HG02981 (cell line): ENCODE measurements at regions not wholly inside any gene's neighbourhood (a gene's known extent, or its start where the extent isn't known, plus 50 kb on each side); places are given as distances from the start of the nearest gene placed in this dataset.
"Not testable (repeated sequence)": the region's sequence is repeated elsewhere in the genome, so short reads cannot be mapped to it uniquely, and the experiment has no call there.

Experiments
- ATAC-seq: cut with Tn5 transposase; IDR thresholded peaks from one replicate; pipeline ENCODE4 v1.9.1; 2021; ENCODE audit warnings: mild to moderate bottlenecking, moderate library complexity; ENCODE audit not compliant: unreplicated experiment

DNA sequence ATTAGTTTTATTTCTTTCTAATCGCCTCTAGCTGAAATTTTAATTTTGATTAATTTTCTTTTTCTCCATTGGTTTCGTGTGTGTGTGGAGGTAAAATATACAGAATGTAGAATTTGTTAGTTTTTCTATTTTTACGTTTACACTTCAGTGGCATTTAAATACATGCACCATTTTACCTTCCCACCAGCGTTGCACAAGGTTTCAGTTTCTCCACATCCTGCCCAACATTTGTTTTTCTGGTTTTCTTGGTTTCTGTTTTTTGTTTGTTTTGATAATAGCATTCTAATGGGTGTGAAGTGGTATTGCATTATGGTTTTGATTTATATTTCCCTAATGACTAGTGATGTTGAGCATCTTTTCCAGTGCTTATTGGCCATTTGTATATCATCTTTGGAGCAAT is 871.4 kb upstream of the DEFB115 start:
- not testable (repeated sequence) for ATAC-seq

DNA sequence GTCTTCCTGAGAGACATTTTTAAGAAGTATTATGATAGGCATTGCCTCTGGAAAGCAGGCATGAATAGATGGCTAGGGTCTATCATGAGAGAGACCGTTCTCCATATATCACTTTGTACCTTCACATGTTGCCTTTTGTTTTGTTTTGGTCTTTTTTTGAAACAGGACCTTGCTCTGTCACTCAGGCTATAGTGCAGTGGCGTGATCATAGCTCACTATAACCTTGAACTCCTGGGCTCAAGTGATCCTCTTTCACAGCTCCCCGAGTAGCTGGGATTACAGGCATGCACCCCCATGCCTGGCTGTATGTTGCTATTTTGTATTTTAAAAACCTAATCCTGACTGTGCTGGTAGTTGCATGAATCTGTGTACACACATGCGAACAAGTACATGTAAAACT is 869.6 kb upstream of the DEFB115 start:
- ATAC-seq: not testable (repeated sequence)

DNA sequence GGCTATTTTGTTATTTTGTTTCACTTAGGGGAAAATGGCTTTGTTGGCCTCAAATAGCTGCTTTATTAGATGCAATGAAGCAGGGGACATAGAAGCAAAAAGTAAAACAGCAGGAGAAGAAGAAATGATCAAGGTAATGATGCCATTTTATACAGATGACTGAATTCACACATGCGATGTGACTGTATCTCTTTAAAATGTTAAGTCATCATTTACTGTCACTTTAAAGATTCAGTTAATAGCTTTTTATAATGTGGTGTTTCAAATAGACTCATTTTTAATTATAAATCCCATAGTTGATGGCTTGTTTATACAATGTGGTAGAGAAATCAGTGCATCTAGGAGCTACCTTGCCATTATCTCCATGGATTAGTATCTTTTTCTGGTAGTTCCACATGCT is 863.9 kb upstream of the DEFB115 start:
- not testable (repeated sequence) for ATAC-seq

DNA sequence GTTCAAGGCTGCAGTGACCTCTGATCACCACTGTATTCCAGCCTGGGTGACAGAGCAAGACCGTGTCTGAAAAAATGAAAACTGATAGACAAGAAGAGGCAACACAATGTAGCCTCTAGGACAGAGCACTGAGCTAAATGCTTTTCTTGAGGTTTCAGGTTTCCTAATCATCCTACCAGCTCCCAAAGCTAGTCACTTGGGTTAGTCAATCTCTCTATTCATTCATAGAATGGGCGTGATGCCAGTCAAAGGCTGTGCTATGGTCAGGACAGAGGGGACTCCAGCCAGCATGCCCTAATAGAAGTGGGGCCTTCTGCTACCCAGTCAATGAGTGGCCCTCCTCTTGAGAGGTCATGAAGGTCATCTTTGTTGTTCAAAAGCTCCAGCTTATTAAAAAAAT is 860.4 kb upstream of the DEFB115 start:
- not testable (repeated sequence) for ATAC-seq

DNA sequence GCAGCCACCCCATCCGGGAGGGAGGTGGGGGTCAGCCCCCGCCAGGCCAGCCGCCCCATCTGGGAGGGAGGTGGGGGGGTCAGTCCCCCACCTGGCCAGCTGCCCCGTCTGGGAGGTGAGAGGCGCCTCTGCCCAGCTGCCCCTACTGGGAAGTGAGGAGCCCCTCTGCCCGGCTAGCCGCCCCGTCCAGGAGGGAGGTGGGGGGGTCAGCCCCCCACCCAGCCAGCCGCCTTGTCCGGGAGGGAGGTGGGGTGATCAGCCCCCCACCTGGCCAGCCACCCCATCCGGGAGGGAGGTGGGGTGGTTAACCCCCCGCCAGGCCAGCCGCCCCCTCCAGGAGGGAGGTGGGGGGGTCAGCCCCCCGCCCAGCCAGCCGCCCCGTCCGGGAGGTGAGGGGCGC is 852.4 kb upstream of the DEFB115 start:
- ATAC-seq: not testable (repeated sequence)

DNA sequence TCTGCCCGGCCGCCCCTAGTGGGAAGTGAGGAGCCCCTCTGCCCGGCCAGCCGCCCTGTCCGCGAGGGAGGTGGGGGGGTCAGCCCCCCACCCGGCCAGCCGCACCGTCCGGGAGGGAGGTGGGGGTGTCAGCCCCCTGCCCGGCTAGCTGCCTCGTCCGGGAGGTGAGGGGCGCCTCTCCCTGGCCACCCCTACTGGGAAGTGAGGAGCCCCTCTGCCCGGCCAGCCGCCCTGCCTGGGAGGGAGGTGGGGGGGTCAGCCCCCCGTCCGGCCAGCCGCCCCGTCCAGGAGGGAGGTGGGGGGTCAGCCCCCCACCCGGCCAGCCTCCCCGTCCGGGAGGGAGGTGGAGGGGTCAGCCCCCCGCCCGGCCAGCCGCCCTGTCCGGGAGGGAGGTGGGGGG is 851.9 kb upstream of the DEFB115 start:
- not testable (repeated sequence) for ATAC-seq

DNA sequence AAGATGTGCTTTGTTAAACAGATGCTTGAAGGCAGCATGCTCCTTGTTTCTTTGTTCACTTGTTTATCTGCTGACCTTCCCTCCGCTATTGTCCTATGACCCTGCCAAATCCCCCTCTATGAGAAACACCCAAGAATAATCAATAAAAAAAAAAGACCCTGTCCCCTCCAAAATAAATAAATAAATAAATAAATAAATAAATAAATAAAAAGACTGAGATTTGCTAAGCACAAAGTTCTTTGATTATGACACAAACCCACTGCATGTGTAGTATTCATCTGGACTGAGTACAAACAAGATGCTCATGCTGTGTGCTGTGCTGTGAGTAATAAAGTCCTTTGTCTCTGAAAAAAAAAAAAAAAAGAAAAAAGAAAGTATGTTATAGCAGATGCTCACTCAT is 851.1 kb upstream of the DEFB115 start:
- not testable (repeated sequence) for ATAC-seq

DNA sequence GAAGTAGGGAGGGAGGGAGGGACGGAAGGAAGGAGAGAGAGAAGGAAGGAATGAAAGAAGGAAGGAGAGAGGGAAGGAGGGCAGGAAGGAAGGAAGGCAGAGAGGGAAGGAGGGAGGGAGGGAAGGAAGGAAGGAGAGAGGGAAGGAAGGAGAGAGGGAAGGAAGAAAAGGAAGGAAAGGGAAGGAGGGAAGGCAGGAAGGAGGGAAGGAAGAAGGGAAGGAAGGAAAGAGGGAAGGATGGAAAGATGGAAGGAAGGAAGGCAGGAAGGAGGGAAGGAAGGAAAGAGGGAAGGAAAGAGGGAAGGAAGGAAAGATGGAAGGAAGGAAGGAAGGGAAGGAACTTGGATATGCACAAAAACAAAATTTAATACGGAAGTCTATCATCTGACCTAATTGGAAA is 844.5 kb upstream of the DEFB115 start:
- ATAC-seq: no peak

DNA sequence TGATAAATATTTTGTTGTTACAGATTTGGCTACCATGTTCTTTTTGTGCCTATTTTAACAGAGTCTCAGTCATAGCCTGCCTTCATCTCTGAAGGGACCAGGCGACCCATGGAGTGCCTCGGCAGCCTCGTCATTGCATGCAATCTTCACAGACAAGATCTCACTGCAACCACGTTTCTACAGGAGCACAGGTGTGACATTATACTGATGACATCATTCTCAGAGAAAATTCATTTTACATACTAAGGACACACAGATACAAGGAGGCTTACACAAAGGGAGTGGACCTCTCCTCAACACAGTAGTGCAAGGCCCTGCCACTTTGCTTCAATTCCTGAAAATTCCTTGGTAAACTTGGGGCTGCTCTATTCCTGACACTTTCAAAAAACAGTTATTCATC is 840.1 kb upstream of the DEFB115 start:
- ATAC-seq: not testable (repeated sequence)

DNA sequence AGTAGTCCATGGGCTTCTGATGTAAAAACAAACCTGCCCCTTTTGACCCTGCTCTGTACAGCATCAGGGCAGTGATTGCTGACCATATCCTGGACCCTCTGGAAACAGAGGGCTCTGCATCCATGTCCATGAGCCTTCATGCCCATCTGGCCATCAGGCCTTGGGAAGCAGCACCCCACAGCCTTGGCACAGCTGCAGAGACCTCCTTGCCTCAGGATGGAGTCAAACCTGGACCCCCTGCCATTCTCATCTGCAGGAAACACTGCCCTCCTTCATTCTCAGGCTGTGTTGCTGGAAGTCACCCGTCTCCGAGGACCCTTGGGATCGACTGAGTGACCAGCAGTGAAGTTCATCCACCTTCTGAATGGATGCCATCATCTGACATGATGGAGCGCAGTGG is 839.1 kb upstream of the DEFB115 start:
- not testable (repeated sequence) for ATAC-seq

DNA sequence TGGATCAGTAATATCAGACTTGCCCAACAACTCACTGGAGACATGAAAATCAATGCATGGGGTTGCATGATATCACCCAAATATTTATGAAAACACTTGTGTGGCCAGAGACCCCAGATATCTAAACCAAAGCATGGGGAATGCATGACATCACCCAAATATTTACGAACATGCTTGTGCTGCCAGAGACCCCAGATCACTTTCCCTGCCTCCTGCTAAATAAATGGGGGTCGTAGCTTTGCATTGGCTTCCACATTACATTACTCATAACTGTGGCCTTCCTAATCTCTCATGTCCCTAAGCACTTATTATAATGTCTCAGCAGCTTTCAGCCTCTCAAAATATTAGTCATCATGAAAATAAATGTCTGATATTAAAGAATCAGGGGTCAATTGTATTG is 838.0 kb upstream of the DEFB115 start:
- ATAC-seq: no peak

DNA sequence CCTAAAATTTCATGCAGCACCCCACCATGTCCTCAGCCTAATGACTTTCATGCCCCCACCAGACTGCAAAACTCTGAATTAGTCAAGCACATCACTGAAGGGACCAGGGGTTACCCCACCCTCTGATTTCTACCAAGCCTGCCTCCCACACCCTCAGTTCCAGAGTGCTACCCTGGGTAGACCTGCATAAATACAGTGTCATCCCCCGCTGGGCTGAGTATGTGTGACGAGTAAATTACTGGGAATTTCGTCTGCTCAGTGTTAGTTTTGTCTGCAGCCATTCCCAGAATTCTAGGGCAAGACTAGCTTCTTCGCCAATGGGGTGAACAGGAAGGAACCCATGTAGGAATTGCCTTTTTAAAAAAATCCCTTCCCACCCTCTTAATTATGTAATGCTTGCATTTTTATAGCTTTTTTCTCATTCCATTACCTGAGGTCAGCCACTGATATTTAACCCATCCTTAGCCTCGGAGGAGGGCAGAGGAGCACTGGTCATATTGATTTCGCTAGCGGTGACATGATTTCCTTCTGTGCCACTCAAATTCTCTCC is 837.5 kb upstream of the DEFB115 start:
- not testable (repeated sequence) for ATAC-seq
